ENCODE measurements at regions not wholly inside any gene's neighbourhood (a gene's known extent, or its start where the extent isn't known, plus 50 kb on each side); places are given as distances from the start of the nearest gene placed in this dataset.

- TF ChIP-seq CHD7 (IDR thresholded peaks at IDR 0.05; ENCODE audit: insufficient replicate concordance, low read length) (no peak), SIN3A (conservative IDR thresholded peaks at IDR 0.05 in 1 of 2, IDR thresholded peaks at IDR 0.05 in 1 of 2; ENCODE audit: low read depth in 1 of 2, low read length in 2 of 2) (no peak), SAP30 (IDR thresholded peaks at IDR 0.05; ENCODE audit: insufficient read depth, insufficient replicate concordance, low read length) (no peak), SIX5 (IDR thresholded peaks at IDR 0.05; ENCODE audit: low read depth, low read length) (no peak), POLR2A (IDR thresholded peaks at IDR 0.05; ENCODE audit: control extremely low read depth in 1 of 2, low read depth in 2 of 2, low read length in 2 of 2) (no peak), PHF8 (conservative IDR thresholded peaks at IDR 0.05; ENCODE audit: low read depth, low read length) (no peak), CHD2 (IDR thresholded peaks at IDR 0.05; ENCODE audit: low read length) (no peak)
- TF ChIP-seq, protein P1, sequence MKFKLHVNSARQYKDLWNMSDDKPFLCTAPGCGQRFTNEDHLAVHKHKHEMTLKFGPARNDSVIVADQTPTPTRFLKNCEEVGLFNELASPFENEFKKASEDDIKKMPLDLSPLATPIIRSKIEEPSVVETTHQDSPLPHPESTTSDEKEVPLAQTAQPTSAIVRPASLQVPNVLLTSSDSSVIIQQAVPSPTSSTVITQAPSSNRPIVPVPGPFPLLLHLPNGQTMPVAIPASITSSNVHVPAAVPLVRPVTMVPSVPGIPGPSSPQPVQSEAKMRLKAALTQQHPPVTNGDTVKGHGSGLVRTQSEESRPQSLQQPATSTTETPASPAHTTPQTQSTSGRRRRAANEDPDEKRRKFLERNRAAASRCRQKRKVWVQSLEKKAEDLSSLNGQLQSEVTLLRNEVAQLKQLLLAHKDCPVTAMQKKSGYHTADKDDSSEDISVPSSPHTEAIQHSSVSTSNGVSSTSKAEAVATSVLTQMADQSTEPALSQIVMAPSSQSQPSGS (IDR thresholded peaks at IDR 0.05; ENCODE audit: low read length) = no peak
Observed at GRCh38 chr4:33975995-33976394, 2268.3 kb downstream of the ARAP2 start (continued).
